Activated gamma-delta T cell treated with Interleukin-2 at 50 U/mL for 16 hours (primary cell): ENCODE measurements at regions not wholly inside any gene's neighbourhood (a gene's known extent, or its start where the extent isn't known, plus 50 kb on each side); places are given as distances from the start of the nearest gene placed in this dataset.
"Not testable (repeated sequence)": the region's sequence is repeated elsewhere in the genome, so short reads cannot be mapped to it uniquely, and the experiment has no call there.

ENCODE experiments used
- DNase-seq: peaks from one replicate; pipeline ENCODE4 v3.0.0-alpha.2; 2020

- no peak for DNase-seq
Measured at GRCh38 chr13:73661687-73662425, 472.3 kb downstream of the KLF12 start.

- no peak for DNase-seq
Measured at GRCh38 chr13:73661066-73661465, 473.1 kb downstream of the KLF12 start.

- DNase-seq = no peak
Measured at GRCh38 chr13:73658639-73659038, 475.6 kb downstream of the KLF12 start.

GRCh38 chr13:73657821-73658540, 476.2 kb downstream of the KLF12 start:
- no peak for DNase-seq

GRCh38 chr13:73656863-73657262, 477.3 kb downstream of the KLF12 start:
- no peak for DNase-seq

GRCh38 chr13:73653688-73654087, 480.5 kb downstream of the KLF12 start:
- DNase-seq = no peak

- no peak for DNase-seq
Measured at GRCh38 chr13:73647417-73647816, 486.8 kb downstream of the KLF12 start.

- not testable (repeated sequence) for DNase-seq
Measured at GRCh38 chr13:73640476-73641179, 493.6 kb downstream of the KLF12 start.

- DNase-seq = no peak
Measured at GRCh38 chr13:73635166-73635787, 498.9 kb downstream of the KLF12 start.

GRCh38 chr13:73633817-73634460, 500.3 kb downstream of the KLF12 start:
- no peak for DNase-seq

- DNase-seq = no peak
Measured at GRCh38 chr13:73631411-73631810, 502.8 kb downstream of the KLF12 start.

GRCh38 chr13:73625562-73626339, 508.5 kb downstream of the KLF12 start:
- peak; percentile 8 for DNase-seq

GRCh38 chr13:73623281-73623680, 510.9 kb downstream of the KLF12 start:
- no peak for DNase-seq

GRCh38 chr13:73622381-73622780, 511.8 kb downstream of the KLF12 start:
- no peak for DNase-seq

- no peak for DNase-seq
Measured at GRCh38 chr13:73618275-73618865, 515.8 kb downstream of the KLF12 start.

GRCh38 chr13:73616861-73617260, 517.3 kb downstream of the KLF12 start:
- no peak for DNase-seq

GRCh38 chr13:73610799-73611592, 523.2 kb downstream of the KLF12 start:
- DNase-seq = no peak

- DNase-seq = no peak
Measured at GRCh38 chr13:73608711-73609485, 525.3 kb downstream of the KLF12 start.

- DNase-seq = no peak
Measured at GRCh38 chr13:73608157-73608516, 526.1 kb downstream of the KLF12 start.
